Sigmoid colon (tissue), 6 donors: ENCODE measurements at regions not wholly inside any gene's neighbourhood (a gene's known extent, or its start where the extent isn't known, plus 50 kb on each side); places are given as distances from the start of the nearest gene placed in this dataset.

Source experiments
- DNase-seq: peaks from one replicate; pipeline ENCODE4 v3.0.0-alpha.2; 2019
- H3K27ac ChIP-seq, 4 donors: fragments of 200-600 bp; sonication (generic); one replicate each; pipeline ENCODE4 v1.5.1; 2016 to 2019; ENCODE audit warnings: mild to moderate bottlenecking in 1 of 4
- H3K27me3 ChIP-seq, 3 donors: fragments of 200-600 bp; sonication (generic); one replicate each; pipeline ENCODE4 v1.5.1; 2019; ENCODE audit warnings: mild to moderate bottlenecking in 1 of 3
- H3K36me3 ChIP-seq, 4 donors: fragments of 200-600 bp; sonication (generic); one replicate each; pipeline ENCODE4 v1.5.1; 2016 to 2019
- H3K4me1 ChIP-seq, 4 donors: fragments of 200-600 bp; sonication (generic); one replicate each; pipeline ENCODE4 v1.5.1; 2017 to 2019
- H3K4me3 ChIP-seq, 4 donors: fragments of 200-600 bp; sonication (generic); one replicate each; pipeline ENCODE4 v1.5.1; 2017 to 2019; ENCODE audit warnings: mild to moderate bottlenecking in 2 of 4, moderate library complexity in 1 of 4
- H3K9me3 ChIP-seq, 4 donors: fragments of 200-600 bp in 3 of 4; sonication (generic) in 3 of 4; one replicate each; pipeline versions ENCODE4 v1.5.1 to v1.6.1; 2013 to 2019
- CTCF ChIP-seq, 4 experiments: fragments of 450-650 bp in 3 of 4; fragments of 200-600 bp in 1 of 4; IDR thresholded peaks; one replicate each; pipeline ENCODE4 v1.5.1; 2016 to 2019; ENCODE audit warnings: antibody characterized with exemption in 4 of 4, mild to moderate bottlenecking in 3 of 4, moderate library complexity in 2 of 4
- EP300 ChIP-seq, 4 donors: sonication (generic); formaldehyde crosslinking; IDR thresholded peaks; one replicate each; pipeline ENCODE4 v1.6.1; 2017; ENCODE audit warnings: antibody characterized with exemption in 4 of 4
- POLR2A ChIP-seq, 2 donors: fragments of 450-650 bp; IDR thresholded peaks; one replicate each; pipeline ENCODE4 v1.6.1; 2016; ENCODE audit warnings: antibody characterized with exemption in 2 of 2, mild to moderate bottlenecking in 2 of 2, moderate library complexity in 2 of 2
- POLR2AphosphoS5 ChIP-seq, 4 donors: sonication (generic); formaldehyde crosslinking; IDR thresholded peaks; one replicate each; pipeline ENCODE4 v1.6.1; 2017; ENCODE audit warnings: antibody characterized with exemption in 4 of 4
- WGBS, 2 donors: extraction: QIAGEN DNeasy Blood & Tissue Kit; methylation state at CpG; one replicate each; pipeline ENCODE4 v1.1.7; 2013; 5-methylcytosine and 5-hydroxymethylcytosine counted together
- intact Hi-C: fragments of 100-400 bp; cut with DNase I; formaldehyde crosslinking; loops from one replicate; pipeline ENCODE4 v1.15.1; 2023
- donor health status: healthy with polysubstance abuse.
- donor health status: healthy.

- H3K4me1 ChIP-seq: no peaks in the 10 kb centered on the region
- TF ChIP-seq CTCF (IDR thresholded peaks at IDR 0.05): no peak
- no peak for TF ChIP-seq EP300 (IDR thresholded peaks at IDR 0.05)
- TF ChIP-seq POLR2AphosphoS5 (IDR thresholded peaks at IDR 0.05): no peak
- no peak overlapping the region for H3K4me3 ChIP-seq
- H3K36me3 ChIP-seq: no peaks in the 10 kb centered on the region
- H3K27me3 ChIP-seq: no peaks in the 10 kb centered on the region
- H3K27ac ChIP-seq: no peak overlapping the region
- no peaks in the 10 kb centered on the region for H3K9me3 ChIP-seq
- intact Hi-C loops: no loop called here
- WGBS, 2 donors: 54 to 84% methylated on average over 2 of the region's 2 CpGs
- no peak for DNase-seq
Observed at GRCh38 chr2:149926149-149926548, 338.6 kb upstream of the MMADHC start.

DNA sequence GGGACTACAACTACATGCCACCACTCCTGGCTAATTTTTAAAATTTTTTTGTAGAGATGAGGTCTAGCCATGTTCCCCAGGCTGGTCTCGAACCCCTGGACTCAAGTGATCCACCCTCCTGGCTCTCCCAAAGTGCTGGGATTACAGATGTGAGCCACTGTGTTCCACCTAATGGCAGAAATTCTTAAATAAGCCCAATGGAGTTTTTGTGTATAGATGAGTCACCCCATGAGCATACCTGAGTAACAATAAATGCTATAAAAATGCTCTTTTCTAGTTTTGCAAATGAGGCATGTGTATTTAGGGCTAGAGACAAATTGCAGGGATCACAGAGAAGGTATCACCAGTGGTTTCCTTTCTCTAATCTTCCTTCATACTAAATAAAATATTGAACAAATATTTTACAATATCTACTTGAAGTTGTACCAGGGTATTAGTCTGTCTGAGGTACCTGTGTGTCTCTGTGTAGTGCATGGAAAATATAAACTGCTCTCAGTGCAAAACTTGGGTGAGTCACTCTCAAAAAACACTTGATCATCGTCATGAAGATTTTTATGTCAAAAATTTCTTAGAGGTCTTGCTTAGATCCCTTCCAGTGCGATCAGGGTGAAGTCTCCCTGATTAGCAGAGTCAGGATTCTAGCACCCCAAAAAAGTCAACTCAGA, 337.1 kb upstream of the MMADHC start:
- Histone ChIP-seq H3K4me3 (no peak overlapping the region), H3K27ac (no peak overlapping the region), H3K4me1 (no peaks in the 10 kb centered on the region), H3K36me3 (no peaks in the 10 kb centered on the region), H3K27me3 (no peaks in the 10 kb centered on the region), H3K9me3 (no peaks in the 10 kb centered on the region)
- TF ChIP-seq POLR2A (IDR thresholded peaks at IDR 0.05): no peak
- TF ChIP-seq CTCF (IDR thresholded peaks at IDR 0.05): no peak
- TF ChIP-seq POLR2AphosphoS5 (IDR thresholded peaks at IDR 0.05): no peak
- TF ChIP-seq EP300 (IDR thresholded peaks at IDR 0.05): no peak
- DNase-seq: no peak
- intact Hi-C loops: no loop called here
- WGBS, 2 donors: 73 to 89% methylated on average over 3 of the region's 3 CpGs

DNA sequence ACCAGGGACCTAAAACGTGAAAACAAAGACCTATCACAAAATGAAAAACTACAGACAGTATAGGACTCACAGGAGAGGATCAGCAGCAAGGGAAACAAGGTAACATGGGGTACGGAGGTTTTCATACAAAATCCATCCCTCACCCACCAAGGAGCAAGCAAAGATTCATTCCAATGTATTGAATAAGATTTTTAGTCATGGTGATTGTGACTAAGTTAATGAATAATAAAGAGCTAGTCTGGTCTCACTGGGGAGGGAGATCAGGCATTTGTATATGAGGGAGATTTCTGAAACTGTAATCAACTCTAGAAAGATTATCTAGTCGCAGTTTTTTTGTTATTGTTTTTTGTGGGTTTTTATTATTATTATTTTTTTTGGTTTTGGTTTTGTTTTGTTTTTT, 336.5 kb upstream of the MMADHC start:
- intact Hi-C loops: no loop called here
- Histone ChIP-seq H3K36me3 (no peaks in the 10 kb centered on the region), H3K27me3 (no peaks in the 10 kb centered on the region), H3K4me3 (no peak overlapping the region), H3K27ac (no peak overlapping the region), H3K4me1 (no peaks in the 10 kb centered on the region), H3K9me3 (no peaks in the 10 kb centered on the region)
- DNase-seq: no peak
- no peak for TF ChIP-seq POLR2A (IDR thresholded peaks at IDR 0.05)
- no peak for TF ChIP-seq POLR2AphosphoS5 (IDR thresholded peaks at IDR 0.05)
- no peak for TF ChIP-seq EP300 (IDR thresholded peaks at IDR 0.05)
- no peak for TF ChIP-seq CTCF (IDR thresholded peaks at IDR 0.05)
- 65 to 79% methylated on average over 3 of the region's 3 CpGs for WGBS, 2 donors

GRCh38 chr2:149921911-149922616, 334.5 kb upstream of the MMADHC start:
- WGBS, 2 donors: 85 to 88% methylated on average over 2 of the region's 2 CpGs
- TF ChIP-seq POLR2AphosphoS5 (IDR thresholded peaks at IDR 0.05) (peak in 1 of 4 donors; percentile 39), POLR2A (IDR thresholded peaks at IDR 0.05) (no peak), EP300 (IDR thresholded peaks at IDR 0.05) (no peak)
- H3K4me3 ChIP-seq: no peak overlapping the region
- no peaks in the 10 kb centered on the region for H3K27me3 ChIP-seq
- intact Hi-C loops: no loop called here
- no peaks in the 10 kb centered on the region for H3K9me3 ChIP-seq
- H3K36me3 ChIP-seq: no peaks in the 10 kb centered on the region
- H3K4me1 ChIP-seq: no peaks in the 10 kb centered on the region
- no peak overlapping the region for H3K27ac ChIP-seq
- no peak for DNase-seq

GRCh38 chr2:149920389-149920788, 332.8 kb upstream of the MMADHC start:
- intact Hi-C loops: no loop called here
- no peak for DNase-seq
- Histone ChIP-seq H3K27me3 (no peaks in the 10 kb centered on the region), H3K9me3 (no peaks in the 10 kb centered on the region), H3K36me3 (no peaks in the 10 kb centered on the region), H3K4me1 (no peaks in the 10 kb centered on the region), H3K27ac (no peak overlapping the region), H3K4me3 (no peak overlapping the region)
- 92 to 95% methylated on average over 3 of the region's 3 CpGs for WGBS, 2 donors
- TF ChIP-seq POLR2AphosphoS5 (IDR thresholded peaks at IDR 0.05) (no peak), POLR2A (IDR thresholded peaks at IDR 0.05) (no peak), CTCF (IDR thresholded peaks at IDR 0.05) (no peak), EP300 (IDR thresholded peaks at IDR 0.05) (no peak)
